C4-2B (cell line): ENCODE measurements at regions not wholly inside any gene's neighbourhood (a gene's known extent, or its start where the extent isn't known, plus 50 kb on each side); places are given as distances from the start of the nearest gene placed in this dataset.

Source experiments
- CTCF ChIP-seq: fragments of 450-650 bp; conservative IDR thresholded peaks from 2 replicates; pipeline ENCODE4 v1.5.1; 2017; ENCODE audit warnings: mild to moderate bottlenecking
- ZFX ChIP-seq: fragments of 450-650 bp; IDR thresholded peaks from 2 replicates; pipeline ENCODE4 v1.6.1; 2017

DNA sequence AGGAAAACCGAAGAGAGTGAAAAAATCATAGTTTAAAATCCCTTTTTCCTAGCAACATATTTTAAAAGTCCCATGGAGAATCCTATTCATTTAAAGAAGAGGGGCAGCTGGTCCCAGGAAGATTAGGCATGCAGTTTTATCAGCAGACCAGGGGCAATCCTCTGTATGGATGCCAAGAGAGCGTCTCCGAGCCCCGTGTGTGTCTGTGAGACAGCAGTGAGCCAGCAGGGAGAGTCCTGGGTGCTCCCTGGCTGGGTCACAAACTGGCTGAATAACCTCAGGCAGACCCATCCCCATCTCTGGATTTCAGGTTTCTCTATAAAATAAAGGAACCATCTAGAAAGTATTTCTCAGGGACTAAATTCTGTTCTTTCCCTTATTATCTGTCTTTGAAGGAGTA is 128.2 kb upstream of the RIOK3 start:
- no peak for TF ChIP-seq CTCF
- TF ChIP-seq ZFX = no peak
